Endothelial cell of umbilical vein (primary cell): ENCODE measurements at regions not wholly inside any gene's neighbourhood (a gene's known extent, or its start where the extent isn't known, plus 50 kb on each side); places are given as distances from the start of the nearest gene placed in this dataset.

ENCODE experiments used
- BruUV-seq: library from RNA; stranded (reverse); fragments of 400-500 nt; replicated peaks from 2 replicates; lab custom pipeline; 2021; lab: Mats Ljungman, UMichigan
- CTCF ChIA-PET: fragments of 300-600, 350-600 bp; sonication (Branson Sonifier 250); formaldehyde crosslinking; loops from one replicate; lab custom pipeline; 2021; ENCODE audit warnings: antibody characterized with exemption, inconsistent platforms; lab: Charles Lee
- POLR2A ChIA-PET: fragments of 300-600, 350-600 bp; sonication (Branson Sonifier 250); formaldehyde crosslinking; loops from one replicate; lab custom pipeline; 2021; ENCODE audit warnings: antibody characterized with exemption, inconsistent platforms; lab: Charles Lee
- DNase-seq: peaks from one replicate; pipeline ENCODE4 v3.0.0-alpha.2; 2011; ENCODE audit warnings: low read depth, low spot score
- FAIRE-seq: peaks from 2 replicates; lab custom pipeline; 2011; peaks lifted over from hg19 to GRCh38; lab: Jason Lieb, UNC
- H2AFZ ChIP-seq: 2 replicates; pipeline ENCODE4 v1.6.0; 2012; ENCODE audit warnings: low read depth, low read length, control low read depth, inconsistent platforms
- H3K27ac ChIP-seq: 2 replicates; pipeline ENCODE4 v1.5.1; 2011; ENCODE audit warnings: low read depth, mild to moderate bottlenecking, control low read depth, low read length, moderate library complexity; ENCODE audit not compliant: insufficient read depth
- H3K27me3 ChIP-seq, 2 experiments: 2 replicates each; pipeline versions ENCODE4 v1.6.0 to v1.6.1; 2011; ENCODE audit warnings: low read length in 2 of 2, mixed read lengths in 1 of 2; ENCODE audit not compliant: control insufficient read depth in 2 of 2, insufficient read depth in 2 of 2
- H3K36me3 ChIP-seq, 2 experiments: 2 replicates in 1 of 2; 3 replicates in 1 of 2; pipeline ENCODE4 v1.5.1; 2011; ENCODE audit warnings: low read length in 2 of 2, mild to moderate bottlenecking in 1 of 2, moderate library complexity in 1 of 2; ENCODE audit not compliant: control insufficient read depth in 2 of 2, insufficient read depth in 2 of 2; ENCODE audit errors: extremely low read depth in 1 of 2
- H3K4me1 ChIP-seq: 3 replicates; pipeline ENCODE4 v1.5.1; 2011; ENCODE audit warnings: mild to moderate bottlenecking, low read length; ENCODE audit not compliant: control insufficient read depth, insufficient read depth; ENCODE audit errors: extremely low read depth
- H3K4me2 ChIP-seq: 2 replicates; pipeline ENCODE4 v1.6.1; 2011; ENCODE audit warnings: low read length, control low read depth, mixed read lengths; ENCODE audit not compliant: insufficient read depth
- H3K4me3 ChIP-seq, 3 experiments: fragments of 200-600 bp in 1 of 3; sonication (generic), shearing (Covaris generic) in 1 of 3; replicated peaks in 1 of 3; 2 replicates each; pipeline ENCODE4 v1.5.1; 2011 to 2016; ENCODE audit warnings: control low read depth in 3 of 3, low read length in 3 of 3, mild to moderate bottlenecking in 2 of 3, inconsistent platforms in 1 of 3, low read depth in 1 of 3, moderate library complexity in 1 of 3; ENCODE audit not compliant: insufficient read depth in 1 of 3
- H3K79me2 ChIP-seq: 2 replicates; pipeline ENCODE4 v1.6.0; 2012; ENCODE audit warnings: low read length, inconsistent platforms; ENCODE audit not compliant: control insufficient read depth, insufficient read depth
- H3K9ac ChIP-seq: replicated peaks from 2 replicates; pipeline ENCODE3; 2011; ENCODE audit warnings: low read length, control low read depth; ENCODE audit not compliant: insufficient read depth; ENCODE audit errors: extremely low read depth
- H3K9me1 ChIP-seq: replicated peaks from 3 replicates; pipeline ENCODE4 v1.6.0; 2011; ENCODE audit warnings: mild to moderate bottlenecking, low read length; ENCODE audit not compliant: control insufficient read depth, insufficient read depth; ENCODE audit errors: extremely low read depth
- H3K9me3 ChIP-seq: replicated peaks from 2 replicates; pipeline ENCODE4 v1.5.1; 2012; ENCODE audit warnings: low read length, inconsistent platforms; ENCODE audit not compliant: control insufficient read depth, insufficient read depth
- H4K20me1 ChIP-seq: replicated peaks from 2 replicates; pipeline ENCODE3; 2011; ENCODE audit warnings: mild to moderate bottlenecking, low read length; ENCODE audit not compliant: control insufficient read depth, insufficient read depth; ENCODE audit errors: extremely low read depth
- EZH2 ChIP-seq: IDR thresholded peaks from 2 replicates; pipeline ENCODE4 v1.6.1; 2012; ENCODE audit warnings: borderline replicate concordance, low read depth, mild to moderate bottlenecking, moderate library complexity, low read length, inconsistent platforms; ENCODE audit not compliant: severe bottlenecking
- FOS ChIP-seq: IDR thresholded peaks from 2 replicates; pipeline ENCODE4 v1.6.1; 2011; ENCODE audit warnings: mild to moderate bottlenecking, low read length, moderate library complexity, borderline replicate concordance; ENCODE audit not compliant: insufficient read depth
- GATA2 ChIP-seq: IDR thresholded peaks from 2 replicates; pipeline ENCODE4 v1.7.0; 2011; ENCODE audit warnings: low read depth, mild to moderate bottlenecking, moderate library complexity, mixed read lengths, low read length; ENCODE audit not compliant: insufficient read length, insufficient read depth
- JUN ChIP-seq: IDR thresholded peaks from 2 replicates; pipeline ENCODE4 v1.6.1; 2011; ENCODE audit warnings: borderline replicate concordance, low read depth; ENCODE audit not compliant: insufficient read length, insufficient read depth
- MYC ChIP-seq: IDR thresholded peaks from one replicate; pipeline ENCODE4 v1.6.1; 2011; ENCODE audit warnings: mild to moderate bottlenecking, low read depth, low read length
- POLR2A ChIP-seq: IDR thresholded peaks from 2 replicates; pipeline ENCODE4 v1.6.1; 2012; ENCODE audit warnings: low read depth, mild to moderate bottlenecking, control low read depth, low read length
- POLR2AphosphoS5 ChIP-seq: IDR thresholded peaks from 2 replicates; pipeline ENCODE4 v1.6.1; 2012; ENCODE audit warnings: low read depth, mild to moderate bottlenecking, control low read depth, low read length, moderate library complexity; ENCODE audit not compliant: insufficient read depth
- dilution Hi-C: fragments of 300-500 bp; cut with MboI; formaldehyde crosslinking; loops from one replicate; pipeline ENCODE4 v1.15.0; 2019; ENCODE audit warnings: low sequenced_read_pairs; ENCODE audit not compliant: extremely low pct_ligation_motif_present
- intact Hi-C: fragments of 100-400 bp; cut with micrococcal nuclease; formaldehyde crosslinking; loops from one replicate; pipeline ENCODE4 v1.10.0; 2022
- TF ChIP-seq, protein P1 (sequence below), 2 donors: IDR thresholded peaks; 1 replicate in 1 of 2; 2 replicates in 1 of 2; pipeline ENCODE4 v1.5.1; 2011; ENCODE audit warnings: low read length in 2 of 2, mild to moderate bottlenecking in 2 of 2, moderate library complexity in 2 of 2, control low read depth in 1 of 2, inconsistent platforms in 1 of 2, low read depth in 1 of 2; ENCODE audit not compliant: insufficient read depth in 1 of 2; ENCODE audit errors: extremely low read depth in 1 of 2
- TF ChIP-seq, protein P2 (sequence below): IDR thresholded peaks from 2 replicates; pipeline ENCODE4 v1.6.1; 2011; ENCODE audit not compliant: insufficient read depth, insufficient read length

DNA sequence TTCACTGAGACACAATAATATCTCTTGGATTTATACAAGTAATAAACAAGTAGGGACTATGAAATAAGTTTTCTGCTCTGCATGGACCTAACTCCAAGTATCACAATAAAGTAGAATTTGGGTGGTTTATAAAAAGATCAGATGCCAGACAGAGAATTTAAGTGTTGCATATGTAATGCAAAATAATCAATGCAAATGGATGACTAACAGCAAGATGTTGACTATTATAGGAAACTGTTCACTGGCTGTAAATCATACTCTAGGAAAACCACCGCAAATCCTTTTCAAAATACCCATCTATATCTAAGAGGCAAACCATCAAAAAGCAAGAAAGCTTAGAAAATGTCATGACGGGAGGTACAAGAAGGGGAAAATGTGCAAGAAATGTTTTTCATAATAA is 539.8 kb upstream of the FAM174A start:
- FAIRE-seq, result no peak
- no peaks in the 10 kb centered on the region for H3K36me3 ChIP-seq

DNA sequence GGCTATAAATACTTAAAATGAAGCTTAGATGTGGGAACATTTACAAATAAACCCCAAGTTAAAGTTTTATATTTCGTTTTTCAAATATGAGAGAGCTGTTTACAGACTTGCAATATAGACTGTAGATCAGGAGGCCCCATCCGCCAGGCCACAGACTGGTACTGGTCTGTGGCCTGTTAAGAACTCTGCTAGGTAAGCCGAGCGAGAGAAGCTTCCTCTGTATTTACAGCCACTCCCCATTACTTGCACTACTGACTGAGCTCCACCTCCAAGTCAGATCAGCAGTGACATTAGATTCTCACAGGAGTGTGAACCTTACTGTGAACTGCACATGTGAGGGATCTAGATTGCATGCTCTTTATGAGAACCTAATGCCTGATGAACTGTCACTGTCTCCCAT is 561.4 kb upstream of the FAM174A start:
- dilution Hi-C loops, result no loop called here
- intact Hi-C loops, result no loop called here
- H2AFZ ChIP-seq, result no peak overlapping the region

More for the DNA sequence above, 539.8 kb upstream of the FAM174A start:
- BruUV-seq, result no TSS peak
- POLR2A ChIA-PET, result no interaction called here
- Histone ChIP-seq H4K20me1 (no peaks in the 10 kb centered on the region), H3K9ac (no peak overlapping the region), H3K9me3 (no peaks in the 10 kb centered on the region), H3K79me2 (no peaks in the 10 kb centered on the region), H3K4me3 (no peak overlapping the region), H3K27ac (no peak overlapping the region), H3K9me1 (peaks cover 2% of the 10 kb centered on the region), H3K4me1 (no peaks in the 10 kb centered on the region), H3K4me2 (no peak overlapping the region), H2AFZ (no peak overlapping the region), H3K27me3 (no peaks in the 10 kb centered on the region)
- DNase-seq, result no peak
- intact Hi-C loops (no loop called here), dilution Hi-C loops (no loop called here)
- TF ChIP-seq, protein P1, sequence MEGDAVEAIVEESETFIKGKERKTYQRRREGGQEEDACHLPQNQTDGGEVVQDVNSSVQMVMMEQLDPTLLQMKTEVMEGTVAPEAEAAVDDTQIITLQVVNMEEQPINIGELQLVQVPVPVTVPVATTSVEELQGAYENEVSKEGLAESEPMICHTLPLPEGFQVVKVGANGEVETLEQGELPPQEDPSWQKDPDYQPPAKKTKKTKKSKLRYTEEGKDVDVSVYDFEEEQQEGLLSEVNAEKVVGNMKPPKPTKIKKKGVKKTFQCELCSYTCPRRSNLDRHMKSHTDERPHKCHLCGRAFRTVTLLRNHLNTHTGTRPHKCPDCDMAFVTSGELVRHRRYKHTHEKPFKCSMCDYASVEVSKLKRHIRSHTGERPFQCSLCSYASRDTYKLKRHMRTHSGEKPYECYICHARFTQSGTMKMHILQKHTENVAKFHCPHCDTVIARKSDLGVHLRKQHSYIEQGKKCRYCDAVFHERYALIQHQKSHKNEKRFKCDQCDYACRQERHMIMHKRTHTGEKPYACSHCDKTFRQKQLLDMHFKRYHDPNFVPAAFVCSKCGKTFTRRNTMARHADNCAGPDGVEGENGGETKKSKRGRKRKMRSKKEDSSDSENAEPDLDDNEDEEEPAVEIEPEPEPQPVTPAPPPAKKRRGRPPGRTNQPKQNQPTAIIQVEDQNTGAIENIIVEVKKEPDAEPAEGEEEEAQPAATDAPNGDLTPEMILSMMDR (IDR thresholded peaks at IDR 0.05; ENCODE audit: extremely low read depth in 1 of 2, insufficient read depth in 1 of 2, low read depth in 1 of 2, low read length in 2 of 2), result no peak
- TF ChIP-seq, protein P2, sequence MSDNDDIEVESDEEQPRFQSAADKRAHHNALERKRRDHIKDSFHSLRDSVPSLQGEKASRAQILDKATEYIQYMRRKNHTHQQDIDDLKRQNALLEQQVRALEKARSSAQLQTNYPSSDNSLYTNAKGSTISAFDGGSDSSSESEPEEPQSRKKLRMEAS, result no peak
- CTCF ChIA-PET, result no interaction called here

More for the DNA sequence above, 561.4 kb upstream of the FAM174A start:
- no peaks in the 10 kb centered on the region for H3K4me1 ChIP-seq
- H3K27me3 ChIP-seq, result no peaks in the 10 kb centered on the region
- TF ChIP-seq MYC, result no peak
- no peak for TF ChIP-seq EZH2
- TF ChIP-seq, protein P1 (IDR thresholded peaks at IDR 0.05; ENCODE audit: extremely low read depth in 1 of 2, insufficient read depth in 1 of 2, low read depth in 1 of 2, low read length in 2 of 2), result no peak
- TF ChIP-seq, protein P2, result no peak
- no peak for TF ChIP-seq JUN
- no peak for TF ChIP-seq GATA2
- TF ChIP-seq POLR2AphosphoS5, result no peak
- no peak for TF ChIP-seq POLR2A
- no peak for TF ChIP-seq FOS
- no peak overlapping the region for H3K4me3 ChIP-seq
- no peak for DNase-seq
- no TSS peak for BruUV-seq
- no peak overlapping the region for H3K27ac ChIP-seq
- no peaks in the 10 kb centered on the region for H3K36me3 ChIP-seq
- no peaks in the 10 kb centered on the region for H3K79me2 ChIP-seq
- H3K9ac ChIP-seq, result no peak overlapping the region
- FAIRE-seq, result no peak
- H4K20me1 ChIP-seq, result no peaks in the 10 kb centered on the region
- ChIA-PET POLR2A (no interaction called here), CTCF (interaction anchor here (1.2 to 1.9 kb wide), 2 partner anchors 10 to 869 kb away, joined by 3 to 4 read pairs; no protein-coding TSS in a partner anchor)
- H3K4me2 ChIP-seq, result no peak overlapping the region
- H3K9me3 ChIP-seq, result no peaks in the 10 kb centered on the region
- no peaks in the 10 kb centered on the region for H3K9me1 ChIP-seq
